NCI-H1105 (cell line): ENCODE measurements at regions not wholly inside any gene's neighbourhood (a gene's known extent, or its start where the extent isn't known, plus 50 kb on each side); places are given as distances from the start of the nearest gene placed in this dataset.

Source experiments
- DNase-seq: peaks from one replicate; lab custom pipeline; 2025; lab: John Stamatoyannopoulos, UW

DNA sequence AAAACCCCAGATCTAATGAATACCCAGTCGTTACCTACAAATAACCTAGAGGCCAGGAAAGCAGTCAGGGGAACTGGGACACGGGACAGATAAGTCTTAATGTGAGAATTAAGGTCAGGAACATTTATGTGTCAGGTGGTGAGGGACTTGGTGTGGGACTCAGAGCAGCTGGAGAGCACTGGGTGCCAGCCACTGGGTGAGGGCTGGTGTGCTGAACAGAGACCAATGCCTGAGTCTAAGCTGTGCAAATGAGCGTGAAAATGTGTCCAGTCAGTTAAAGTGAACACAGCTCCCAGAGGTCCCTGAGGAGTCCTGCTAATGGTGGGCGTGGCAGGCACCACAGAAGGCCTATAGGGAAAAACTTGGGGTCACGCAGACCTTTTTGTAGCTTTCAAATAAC is 225.9 kb downstream of the C1D start:
- no peak for DNase-seq

DNA sequence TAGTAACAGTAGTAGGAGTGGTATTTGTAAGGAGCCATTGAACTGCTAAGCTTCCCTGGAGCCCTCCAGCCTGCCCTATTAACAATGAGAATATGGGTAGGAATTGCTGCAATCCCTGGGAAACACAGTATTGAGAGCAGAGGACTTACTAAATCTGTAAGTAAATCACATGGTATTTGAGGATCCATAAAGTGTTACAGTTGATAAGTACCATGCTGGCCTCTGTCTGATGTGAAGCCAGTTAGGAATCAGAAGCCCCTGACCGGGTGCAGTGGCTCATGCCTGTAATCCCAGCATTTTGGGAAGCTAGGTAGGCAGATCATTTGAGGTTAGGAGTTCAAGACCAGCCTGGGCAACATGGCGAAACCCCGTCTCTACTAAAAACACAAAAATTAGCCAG is 224.6 kb downstream of the C1D start:
- DNase-seq: no peak

DNA sequence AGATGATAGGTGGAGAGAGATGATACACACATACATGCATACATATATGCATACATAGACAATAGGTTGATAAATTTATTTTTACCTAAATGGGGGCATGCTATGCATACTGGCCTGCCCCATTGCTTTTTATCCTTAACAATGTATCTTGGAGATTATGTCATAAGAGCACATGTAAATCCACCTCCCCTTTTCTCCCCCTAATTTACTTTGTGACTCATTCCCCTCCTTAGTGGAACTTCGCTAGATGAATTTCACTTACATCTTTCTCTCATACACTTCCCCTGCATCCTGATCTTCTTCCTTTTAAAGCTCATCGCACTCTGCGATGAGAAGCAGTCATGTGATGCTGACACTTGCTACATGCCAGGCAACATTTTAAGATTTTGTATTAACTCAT is 223.6 kb downstream of the C1D start:
- DNase-seq: no peak

DNA sequence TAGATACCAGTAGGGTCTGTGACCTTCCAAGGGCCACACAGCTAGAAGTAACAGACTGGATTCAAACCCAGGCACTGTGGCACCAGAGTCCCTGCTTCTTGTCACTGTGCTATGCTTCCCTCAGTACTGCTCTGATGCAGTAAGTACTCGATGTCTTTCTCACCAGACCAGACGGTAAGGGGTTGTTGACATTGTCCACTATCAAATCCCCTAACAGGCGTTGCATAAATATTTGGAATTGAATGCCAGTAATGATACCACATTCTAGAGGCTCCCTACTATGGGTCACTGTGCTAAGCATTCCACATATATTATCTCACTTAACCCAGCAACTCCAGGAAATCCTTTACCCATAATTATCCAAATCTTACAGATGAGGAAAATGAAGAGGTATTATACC is 223.1 kb downstream of the C1D start:
- DNase-seq: no peak

DNA sequence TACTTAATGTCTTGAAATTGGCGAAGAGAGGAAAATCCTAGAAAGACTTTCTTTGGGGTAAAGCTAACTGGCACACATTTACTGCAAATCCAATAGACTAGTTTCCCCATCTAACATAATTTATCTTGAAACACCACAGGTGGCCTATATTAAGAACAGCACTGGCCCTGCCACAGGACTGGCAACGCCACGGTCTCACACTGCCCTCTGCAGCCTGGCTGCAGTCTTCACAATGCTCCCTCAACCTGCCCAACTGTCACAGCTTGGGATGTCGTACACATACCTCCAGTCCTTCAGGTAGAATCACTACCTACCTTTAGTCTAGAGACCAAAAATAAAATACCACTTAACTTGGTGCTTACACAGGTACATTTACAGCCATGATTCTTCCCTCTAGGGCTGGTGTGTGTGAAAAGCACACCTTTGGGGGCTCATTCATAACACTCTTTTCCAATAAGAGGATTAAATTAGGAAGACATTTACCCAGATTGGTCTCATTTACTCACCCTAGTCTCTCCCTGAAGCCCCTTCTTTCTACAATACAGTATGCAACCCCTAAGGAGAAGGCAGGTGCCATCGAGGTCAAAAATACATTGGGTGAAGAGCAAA is 222.2 kb downstream of the C1D start:
- peak; percentile 31 for DNase-seq

DNA sequence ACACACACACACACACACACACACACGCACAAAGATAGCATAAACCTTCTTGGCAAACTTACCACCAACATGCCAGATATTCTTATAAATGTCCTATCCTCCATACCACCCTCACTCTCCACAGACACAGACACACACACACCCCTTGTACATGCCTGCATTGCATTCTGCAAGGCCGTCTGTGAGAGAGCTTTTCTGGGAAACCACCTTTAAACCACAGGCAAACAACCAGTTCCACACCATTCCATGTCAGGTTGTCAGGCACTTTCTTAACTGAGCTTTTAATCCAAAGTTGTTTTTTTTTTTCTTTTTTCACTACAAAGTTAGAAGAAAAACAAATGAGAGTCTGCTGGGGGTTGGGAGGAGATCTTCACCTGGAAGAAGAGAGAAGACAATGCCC is 221.1 kb downstream of the C1D start:
- DNase-seq: no peak

DNA sequence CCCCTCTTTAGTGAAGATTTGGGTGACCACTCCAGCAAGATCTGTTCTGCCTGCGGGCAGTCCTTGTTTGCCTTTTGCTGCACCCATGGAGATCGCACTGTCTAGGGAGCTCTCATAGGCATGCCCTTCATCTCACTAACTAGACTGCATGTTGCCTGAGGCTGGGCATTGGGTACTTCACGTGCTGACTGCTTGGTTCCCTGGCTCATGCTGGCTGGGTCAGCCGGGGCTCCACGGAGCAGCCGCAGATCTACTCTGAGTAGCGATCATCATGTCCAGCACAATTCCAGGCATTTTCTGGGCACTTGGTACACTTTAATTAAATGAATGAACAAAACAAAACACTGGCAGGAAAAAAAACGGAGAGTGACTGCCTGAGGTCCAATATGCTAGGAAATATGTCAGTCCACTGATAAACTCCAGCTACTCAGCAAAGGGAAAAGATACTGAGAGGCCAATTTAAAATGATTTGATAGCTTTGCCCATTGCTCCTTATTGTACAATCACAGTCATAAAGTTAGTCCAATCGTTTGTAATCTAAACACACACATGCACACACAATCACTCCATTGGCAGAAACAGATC is 220.3 kb downstream of the C1D start:
- no peak for DNase-seq

DNA sequence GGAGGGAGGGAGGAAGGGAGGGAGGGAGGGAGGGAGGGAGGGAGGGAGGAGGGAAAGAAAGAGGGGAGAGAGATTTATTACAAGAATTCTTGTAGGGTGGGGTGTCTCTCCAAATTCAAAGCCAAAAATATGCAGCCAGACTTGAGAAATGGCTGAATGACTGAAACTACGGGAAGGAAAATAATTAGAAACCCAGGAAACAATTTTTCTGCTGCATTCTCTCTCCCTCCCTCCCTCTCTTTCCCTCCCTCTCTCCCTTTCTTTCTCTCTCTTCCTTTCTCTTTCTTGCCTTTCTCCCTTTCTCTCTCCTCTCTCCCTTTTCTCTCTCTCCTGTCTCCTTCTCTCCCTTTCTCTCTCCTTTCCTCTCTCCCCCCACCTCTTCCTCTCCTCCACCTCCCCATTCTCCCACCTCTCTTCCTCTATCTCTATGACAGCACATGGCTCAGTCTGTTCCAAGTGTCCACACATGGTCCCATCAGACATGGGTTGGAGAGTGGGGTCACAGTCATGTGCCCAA is 218.7 kb downstream of the C1D start:
- no peak for DNase-seq

DNA sequence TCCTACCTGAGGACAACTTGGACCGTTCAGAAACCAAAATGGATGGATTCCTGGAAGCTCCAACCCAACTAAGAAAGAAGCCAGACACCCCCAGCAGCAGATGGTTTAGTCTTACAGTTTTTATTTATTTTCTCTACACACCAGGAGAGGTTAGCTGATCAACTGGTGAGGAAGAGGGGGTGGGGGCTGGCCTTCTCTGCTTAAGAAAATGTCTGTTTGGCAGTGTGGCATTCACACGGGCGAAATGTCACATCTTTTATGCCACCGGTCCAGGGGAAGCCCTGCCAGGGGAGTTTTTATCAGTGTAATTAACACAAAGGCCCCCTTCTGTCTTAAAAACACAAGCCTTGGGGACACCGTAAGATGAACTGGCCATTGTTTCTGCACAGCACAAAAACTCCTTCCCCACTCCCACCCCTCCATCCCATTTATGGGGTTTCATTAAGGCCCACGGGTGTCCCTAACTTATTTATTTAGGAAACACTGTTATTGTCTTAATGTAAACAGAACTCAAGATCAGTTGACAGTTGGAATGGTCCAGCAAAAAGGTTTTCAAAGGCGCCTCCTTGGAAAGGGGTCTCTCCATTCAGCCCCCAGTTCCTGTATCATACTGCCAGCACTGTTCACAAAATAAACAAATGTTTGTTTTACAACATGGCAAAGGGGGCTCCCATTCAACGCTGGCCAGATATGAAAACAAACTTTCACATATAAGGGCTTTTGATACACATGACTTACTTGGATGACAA is 217.0 kb downstream of the C1D start:
- peak; percentile 12 for DNase-seq

DNA sequence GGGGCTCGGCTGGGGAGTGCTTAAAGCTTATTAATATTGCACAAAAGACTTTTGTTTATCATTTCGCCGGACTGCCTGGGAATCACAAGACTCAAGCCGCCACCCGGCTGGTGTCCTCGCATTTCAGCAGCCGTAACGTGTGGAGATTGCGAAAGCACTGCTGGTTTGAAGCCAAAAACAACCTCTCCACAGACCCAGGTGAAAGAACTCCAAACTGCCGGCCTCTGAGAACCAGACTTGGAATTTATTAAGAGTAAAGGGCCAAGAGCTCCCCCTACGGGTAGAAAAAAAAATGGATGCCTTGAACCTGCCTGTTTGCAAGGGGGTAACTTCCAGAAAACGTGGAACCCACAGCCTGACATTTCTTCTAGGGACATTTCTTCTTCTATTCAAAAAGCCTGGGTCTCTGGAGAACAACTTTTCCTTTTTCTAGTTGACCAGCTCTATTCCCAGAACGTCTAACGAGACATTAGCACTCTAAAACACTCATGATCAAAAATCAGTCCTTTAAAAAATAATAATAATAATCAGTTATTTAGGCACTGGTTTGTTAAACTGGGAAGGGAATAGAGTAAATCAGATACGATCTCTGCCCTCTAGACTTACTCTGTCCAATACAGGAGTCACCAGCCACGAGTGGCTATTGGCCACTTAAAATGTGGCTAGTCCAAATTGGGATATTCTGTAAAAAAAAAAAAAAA is 216.3 kb downstream of the C1D start:
- peak; percentile 93 for DNase-seq

DNA sequence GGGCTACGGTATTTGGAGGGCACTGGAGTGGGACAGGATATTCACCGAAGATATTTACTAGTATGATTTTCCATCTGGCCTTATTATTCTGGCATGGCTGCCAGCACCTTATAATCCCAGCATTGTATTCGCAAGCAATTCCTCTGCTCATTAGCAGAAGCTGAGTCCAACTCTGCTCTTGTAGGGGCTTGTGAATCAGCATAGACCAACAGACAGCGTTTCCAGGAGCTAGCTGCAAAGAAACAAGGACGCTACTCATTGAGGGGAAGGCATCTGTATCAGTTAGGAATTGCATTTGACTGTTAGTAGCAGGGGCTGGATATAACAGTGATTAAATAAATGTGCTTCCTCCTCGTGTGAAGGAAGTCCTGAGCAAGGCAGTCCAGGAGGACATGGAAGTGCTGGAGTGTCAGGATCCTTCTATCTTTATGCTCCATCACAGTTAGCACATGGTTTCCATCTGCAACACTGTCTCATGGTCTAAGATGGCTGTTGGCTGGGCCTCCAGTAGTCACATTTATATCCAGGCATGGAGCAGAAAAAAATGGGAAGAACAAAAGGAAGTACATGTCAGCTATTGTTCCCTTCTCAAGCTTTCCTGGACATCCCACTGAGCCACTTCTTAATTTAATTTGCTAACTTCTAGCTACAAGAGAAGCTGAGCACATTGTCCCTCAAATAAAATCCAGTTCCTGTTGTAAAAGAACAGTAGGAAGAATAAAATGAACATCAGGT is 214.1 kb downstream of the C1D start:
- no peak for DNase-seq

DNA sequence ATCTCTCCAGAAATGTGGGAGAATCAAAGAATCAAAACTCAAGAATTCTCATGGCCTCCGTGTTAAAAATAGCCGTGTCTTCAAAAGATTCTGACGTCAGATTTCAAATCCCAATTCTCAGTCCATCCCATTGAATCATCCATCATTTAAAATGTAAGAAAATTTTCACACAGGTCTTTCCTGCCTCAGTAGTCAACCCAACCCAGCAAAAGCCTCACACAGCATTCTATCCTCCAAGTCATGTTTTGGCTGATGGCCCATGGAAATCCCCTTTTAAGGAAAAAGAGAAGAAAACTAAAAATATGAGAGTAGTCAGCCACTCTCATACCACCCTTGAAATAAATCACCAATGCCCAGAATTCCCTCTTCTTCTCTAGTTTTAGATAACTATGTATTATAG is 211.8 kb downstream of the C1D start:
- no peak for DNase-seq

DNA sequence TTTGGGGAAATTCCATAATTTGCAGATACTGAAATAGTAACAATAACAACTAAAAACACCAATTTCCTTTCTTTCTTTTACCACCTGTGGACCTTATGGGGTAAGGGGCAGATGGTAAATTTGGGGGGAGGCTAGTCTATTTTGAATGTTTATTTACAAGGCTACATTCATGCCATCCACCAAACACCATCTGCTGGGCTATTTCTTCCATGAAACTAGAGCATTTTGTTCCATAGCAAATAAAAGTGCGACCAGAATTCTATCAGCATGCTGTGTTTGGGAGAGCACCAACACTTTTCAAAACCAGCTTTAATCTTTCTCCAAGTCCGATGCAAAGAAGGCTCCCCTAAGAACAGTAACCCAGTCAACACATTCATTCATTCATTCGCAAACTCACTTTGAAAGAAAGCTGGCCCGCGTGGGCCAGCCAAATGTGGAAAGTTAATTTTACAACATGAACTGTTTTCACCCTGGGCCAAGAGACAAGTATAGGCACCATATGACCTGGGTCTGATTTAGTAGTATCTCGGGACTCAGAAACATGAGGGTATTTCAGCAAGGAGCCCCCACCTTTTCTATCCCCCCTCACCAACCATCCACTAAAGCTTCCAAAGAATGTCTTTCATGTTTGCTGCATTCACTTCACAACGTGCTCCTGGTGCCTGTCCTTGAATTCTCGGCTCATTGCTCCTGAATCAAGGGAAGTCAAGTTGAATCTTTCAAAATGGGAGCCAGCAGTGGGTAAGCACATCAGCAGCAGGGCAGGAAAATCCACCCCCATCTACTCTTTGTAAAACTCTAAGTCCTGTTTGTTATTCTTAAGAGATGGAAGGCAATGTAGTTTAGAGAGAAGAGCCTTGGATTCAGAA is 210.6 kb downstream of the C1D start:
- no peak for DNase-seq

DNA sequence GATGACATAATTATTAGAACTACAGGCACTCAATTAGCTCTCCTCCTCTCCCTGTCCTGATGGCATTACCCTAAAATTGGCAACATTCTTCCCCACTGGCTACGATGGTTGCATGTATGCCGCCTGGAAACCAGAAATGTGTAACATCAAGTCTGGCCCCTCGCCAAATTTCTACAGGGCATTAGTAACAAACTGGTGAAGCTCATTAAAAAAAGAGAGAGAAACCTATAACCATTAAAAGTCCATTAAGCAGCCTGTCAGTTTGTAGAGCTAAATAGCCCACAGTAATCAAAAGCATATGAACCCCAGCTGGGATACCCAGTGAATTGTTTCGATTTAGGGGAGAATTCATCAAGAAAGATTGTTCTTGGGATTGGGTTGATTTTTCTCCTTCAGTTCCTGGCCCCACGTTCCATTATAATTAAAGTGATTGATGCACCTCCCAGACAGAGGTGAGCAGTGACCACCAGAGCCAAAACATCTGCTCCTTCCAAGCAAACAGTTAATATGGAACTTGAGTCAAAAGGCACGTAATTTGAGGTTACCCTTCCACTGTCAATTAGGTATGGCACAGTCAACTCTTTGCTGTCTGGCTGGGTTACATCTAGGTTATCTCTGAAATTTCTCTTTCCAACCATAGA is 208.6 kb downstream of the C1D start:
- peak; percentile 85 for DNase-seq

DNA sequence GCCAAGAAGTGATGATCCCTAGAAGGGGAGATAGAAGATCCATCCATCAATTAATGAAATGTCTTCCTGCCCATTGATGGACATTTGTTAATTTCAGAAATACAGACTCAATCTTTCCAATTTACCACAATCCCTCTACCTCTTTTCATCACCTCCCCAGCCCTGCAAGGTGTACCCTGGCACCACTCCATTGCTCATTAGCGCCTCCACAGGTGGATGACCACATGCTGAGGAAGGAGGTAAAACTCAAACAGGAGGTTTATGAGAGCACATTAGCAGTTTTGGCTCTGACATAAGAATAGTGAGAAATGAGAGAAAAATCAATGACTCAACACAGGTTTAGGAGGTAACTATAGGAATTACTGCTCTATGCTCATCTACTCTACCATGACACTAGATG is 208.0 kb downstream of the C1D start:
- DNase-seq: no peak

DNA sequence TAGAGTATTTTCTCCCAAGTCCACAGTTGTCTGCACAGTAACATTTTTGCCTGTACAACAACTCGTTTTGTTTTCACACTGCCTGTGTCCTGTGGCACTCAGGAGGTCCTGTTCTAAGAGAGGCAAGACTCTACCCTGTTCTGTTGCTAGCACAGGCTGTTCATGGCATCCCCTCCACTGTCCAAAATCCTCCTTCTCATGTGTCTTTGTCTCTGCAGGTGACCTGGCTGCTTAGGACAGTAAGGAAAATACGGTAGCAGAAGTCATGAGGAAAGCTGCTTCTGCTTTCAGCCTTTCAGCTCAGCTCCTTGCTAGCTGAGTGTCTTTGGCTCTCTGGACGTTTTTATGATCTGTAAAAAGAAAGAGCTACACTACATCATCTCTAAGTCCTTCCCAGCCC is 205.9 kb downstream of the C1D start:
- no peak for DNase-seq

DNA sequence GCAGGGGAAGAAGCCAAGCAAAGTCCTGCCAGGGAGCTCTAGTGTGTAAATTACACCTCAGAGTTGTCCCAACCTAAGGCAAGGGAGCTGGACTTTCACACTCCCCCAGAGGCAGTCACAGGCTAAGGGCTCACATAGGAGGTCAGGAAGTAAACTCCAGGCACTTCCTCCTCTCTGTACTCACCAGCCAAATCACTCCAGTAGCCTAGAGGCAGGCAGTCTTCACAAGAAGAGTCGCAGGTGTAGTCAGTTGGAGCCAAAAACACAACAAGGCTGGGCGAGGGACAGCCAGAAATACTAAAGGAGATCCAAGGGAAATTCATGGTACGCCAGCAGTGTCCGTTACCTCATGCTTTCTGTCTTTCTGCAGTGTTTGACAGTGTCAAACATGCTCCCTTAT is 205.0 kb downstream of the C1D start:
- DNase-seq: no peak

DNA sequence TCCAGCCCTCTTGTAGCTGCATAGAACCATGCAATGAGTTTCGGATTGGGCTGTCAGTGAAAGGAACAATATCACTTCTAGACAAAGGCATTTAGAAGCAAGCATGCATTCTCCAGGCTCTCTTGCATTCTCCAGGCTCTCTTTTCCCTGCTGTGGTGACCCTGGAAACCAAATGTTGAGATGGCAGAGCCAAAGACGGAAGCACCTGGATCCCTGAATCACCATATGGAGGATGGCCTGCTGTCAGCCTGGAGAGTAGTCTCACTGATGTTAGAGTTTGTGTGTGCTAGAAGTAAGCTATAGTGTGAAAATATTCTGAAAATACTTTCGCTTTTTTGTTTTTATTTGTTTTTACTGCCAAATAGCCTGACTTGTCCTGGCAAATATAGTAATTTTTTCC is 203.9 kb downstream of the C1D start:
- no peak for DNase-seq

DNA sequence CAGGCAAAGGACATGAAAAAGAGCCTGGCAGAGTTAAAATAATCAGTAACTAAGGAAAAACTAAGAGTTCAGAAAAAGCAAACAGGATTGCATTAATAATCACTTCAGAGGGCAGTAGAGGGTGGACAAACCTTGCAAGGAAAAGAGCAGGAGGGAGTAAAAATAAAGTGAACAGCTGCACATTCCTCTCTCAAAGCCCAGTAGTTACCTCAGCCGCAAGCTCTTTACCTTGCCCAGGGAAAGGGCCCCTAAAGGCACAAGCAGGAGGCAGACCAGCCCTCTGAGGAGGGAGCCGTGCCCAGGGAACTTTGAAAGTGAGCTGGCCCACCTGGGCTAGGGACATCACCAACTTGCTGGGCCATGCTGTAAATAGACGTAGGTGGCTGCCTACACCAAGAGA is 196.9 kb downstream of the C1D start:
- DNase-seq: no peak

DNA sequence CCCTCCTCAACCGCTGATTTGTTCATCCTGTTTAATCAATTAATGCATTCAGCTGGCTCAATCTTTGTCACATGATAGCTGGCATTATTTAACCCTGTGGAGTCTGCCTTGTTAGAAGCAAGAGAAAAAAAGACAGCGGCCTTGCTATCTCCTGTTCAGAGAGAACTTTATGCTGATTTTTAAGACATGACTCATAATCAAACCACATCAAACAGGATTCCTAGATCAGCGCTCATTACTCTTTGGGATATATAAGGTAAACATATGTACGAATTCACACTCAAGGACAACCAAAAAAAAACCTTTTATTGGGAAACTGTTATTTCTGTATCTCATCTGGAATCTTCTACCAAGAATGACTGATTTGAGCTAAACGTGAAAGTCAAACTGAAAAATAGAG is 195.1 kb downstream of the C1D start:
- DNase-seq: no peak
